ENCODE measurements at regions not wholly inside any gene's neighbourhood (a gene's known extent, or its start where the extent isn't known, plus 50 kb on each side); places are given as distances from the start of the nearest gene placed in this dataset.

DNA sequence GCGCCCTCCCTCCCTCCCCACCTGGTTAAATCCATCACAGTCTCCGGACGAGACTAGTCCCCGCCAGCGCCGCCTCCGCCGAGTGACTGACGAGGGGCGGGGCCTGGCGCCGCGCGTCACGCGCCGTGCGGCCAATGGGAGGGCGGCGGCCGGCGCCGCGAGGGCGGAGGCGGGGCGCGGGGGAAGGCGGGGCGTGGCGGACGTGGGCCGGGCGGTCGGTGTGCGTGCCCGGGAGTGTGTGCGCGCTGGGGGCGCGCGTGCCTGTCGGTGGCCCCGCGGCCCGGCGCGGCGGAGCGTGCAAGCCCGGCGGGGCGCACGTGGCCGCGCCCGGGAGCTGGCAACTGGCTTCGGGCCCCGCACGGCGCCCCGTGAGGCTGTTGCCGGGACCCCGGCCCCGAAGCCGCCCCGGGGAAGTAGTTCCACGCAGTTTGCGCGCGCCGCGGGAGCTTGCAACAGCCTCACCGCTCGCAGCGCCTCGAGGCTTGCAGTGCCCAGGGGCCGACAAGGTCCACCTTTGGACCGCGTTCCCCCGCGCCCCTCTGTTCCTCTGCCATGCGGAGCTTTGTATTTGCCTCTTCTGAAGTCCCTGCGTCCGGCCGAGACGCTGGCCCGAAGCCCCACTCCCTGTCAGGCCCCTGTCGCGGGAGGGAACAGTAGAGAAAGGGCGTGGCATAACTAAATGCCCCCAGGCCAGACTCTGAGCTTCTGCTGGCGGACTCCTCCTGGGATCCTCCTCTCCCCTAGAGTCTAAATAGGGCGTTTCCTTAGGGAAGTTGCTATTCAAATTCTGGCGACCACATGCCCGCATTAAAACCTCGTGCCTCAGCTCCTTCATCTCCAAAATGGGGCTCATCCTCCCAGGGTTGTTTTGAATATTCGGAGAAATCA lies 400.9 kb downstream of the SHQ1 start:
- Histone ChIP-seq H3K36me3 (replicated peaks in 1 of 2; ENCODE audit: control insufficient read depth in 2 of 2, insufficient read depth in 2 of 2, low read length in 2 of 2) (peaks cover 0 to 19% of the 10 kb centered on the region in 2 donors), H3K79me1 (ENCODE audit: low read depth, low read length) (no peaks in the 10 kb centered on the region), H3K27ac (replicated peaks; ENCODE audit: low read length) (peak overlapping the region; percentile 69)

DNA sequence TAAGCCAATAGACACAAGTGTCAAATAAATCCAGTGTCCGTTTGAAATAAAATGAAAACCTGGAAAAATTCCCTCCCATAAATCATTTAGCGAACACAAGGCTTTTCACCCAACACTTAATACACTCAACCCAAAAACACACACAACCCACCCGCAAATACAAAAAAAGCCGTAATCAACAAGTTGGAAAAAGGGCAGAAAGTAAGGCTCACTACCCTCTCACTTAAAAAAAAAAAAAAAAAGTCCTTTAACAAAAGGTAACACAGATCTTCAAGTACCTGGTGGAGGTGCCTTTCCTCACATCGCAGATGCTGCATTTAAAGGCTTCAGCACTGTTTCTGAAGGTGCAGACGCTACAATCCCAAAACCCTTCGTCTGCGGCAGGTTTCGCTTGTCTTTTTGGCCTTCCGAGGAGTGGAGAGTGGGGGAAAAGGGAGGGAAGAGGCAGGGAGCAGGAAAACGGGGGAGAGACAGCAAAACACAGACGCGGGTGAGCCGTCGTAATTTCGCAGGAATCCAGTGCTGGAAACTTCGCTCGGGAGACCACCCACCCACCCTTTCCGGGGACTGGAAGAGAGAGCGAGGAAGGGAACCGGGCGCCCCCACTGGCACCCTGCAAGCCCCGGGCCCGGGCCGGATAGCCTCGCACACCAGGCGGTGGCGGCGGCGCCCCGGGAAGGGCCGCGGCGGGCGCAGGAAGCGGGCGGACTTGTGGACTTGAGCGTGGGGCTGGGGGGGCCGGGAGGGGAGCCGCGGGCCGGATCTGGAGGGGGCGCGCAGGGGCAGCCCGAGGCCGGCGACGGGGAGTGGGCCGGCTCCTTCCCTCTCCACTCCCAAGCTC lies 401.8 kb downstream of the SHQ1 start, which contains the start of gene RYBP:
Gene RYBP (minus strand): TSS at position 404 of the 841 bp plus-strand sequence.
- Histone ChIP-seq H3K79me1 (ENCODE audit: low read depth, low read length) (no peaks in the 10 kb centered on the region), H2BK5ac (ENCODE audit: low read length) (peak within 1 kb of the TSS; percentile 72), H2AFZ (ENCODE audit: low read length) (peak within 1 kb of the TSS; percentile 95), H3K36me3 (replicated peaks in 1 of 2; ENCODE audit: control insufficient read depth in 2 of 2, insufficient read depth in 2 of 2, low read length in 2 of 2) (peaks cover 0 to 19% of the 10 kb centered on the region in 2 donors), H2BK120ac (ENCODE audit: low read depth, low read length) (no peak within 1 kb of the TSS), H3K14ac (ENCODE audit: low read length) (no peak within 1 kb of the TSS), H3K4me2 (ENCODE audit: insufficient read depth, low read length, poor library complexity, severe bottlenecking) (peak within 1 kb of the TSS; percentile 84), H3K9me3 (replicated peaks in 1 of 2; ENCODE audit: control insufficient read depth in 2 of 2, insufficient read depth in 1 of 2, low read depth in 1 of 2, low read length in 2 of 2) (peaks cover 2 to 3% of the 10 kb centered on the region in 2 donors), H3K27me3 (ENCODE audit: control insufficient read depth in 3 of 3, insufficient read depth in 3 of 3, low read depth in 1 of 3, low read length in 3 of 3) (peaks cover 0 to 34% (median 8%) of the 10 kb centered on the region in 3 experiments), H2BK15ac (ENCODE audit: low read length) (no peak within 1 kb of the TSS), H4K8ac (ENCODE audit: low read depth, low read length) (no peak within 1 kb of the TSS), H3K9ac (ENCODE audit: low read depth, low read length, poor library complexity) (peak within 1 kb of the TSS; percentile 75), H2BK12ac (ENCODE audit: low read length) (no peak within 1 kb of the TSS), H3K27ac (replicated peaks; ENCODE audit: low read length) (peak within 1 kb of the TSS; percentile 69), H4K91ac (ENCODE audit: low read depth, low read length, poor library complexity) (no peak within 1 kb of the TSS), H3K18ac (ENCODE audit: low read length) (peak within 1 kb of the TSS; percentile 97), H3K4ac (ENCODE audit: low read length) (no peak within 1 kb of the TSS), H3K4me3 (ENCODE audit: low read length in 2 of 2) (peak within 1 kb of the TSS; percentile 84 to 87), H2AK5ac (ENCODE audit: low read depth, low read length) (no peak within 1 kb of the TSS), H3K23ac (ENCODE audit: low read depth, low read length, poor library complexity) (peak within 1 kb of the TSS; percentile 34), H3K4me1 (ENCODE audit: control insufficient read depth in 2 of 2, insufficient read depth in 1 of 2, low read depth in 1 of 2, low read length in 2 of 2) (peaks cover 6% of the 10 kb centered on the region in 2 donors)
- DNase-seq (ENCODE audit: low spot score): no peak
- 100% methylated on average over 2 of the region's 49 CpGs; no CpG with 5 or more reads in 1 of the 2 donors for WGBS, 2 donors (ENCODE audit: extremely low coverage in 2 of 2, insufficient read length in 2 of 2, insufficient replicate concordance in 1 of 2)

More for the DNA sequence above, 400.9 kb downstream of the SHQ1 start:
- H3K4me1 ChIP-seq (ENCODE audit: control insufficient read depth in 2 of 2, insufficient read depth in 1 of 2, low read depth in 1 of 2, low read length in 2 of 2): peaks cover 6% of the 10 kb centered on the region in 2 donors
- peaks cover 0 to 42% (median 8%) of the 10 kb centered on the region in 3 experiments for H3K27me3 ChIP-seq (ENCODE audit: control insufficient read depth in 3 of 3, insufficient read depth in 3 of 3, low read depth in 1 of 3, low read length in 3 of 3)
- peaks cover 2 to 3% of the 10 kb centered on the region in 2 donors for H3K9me3 ChIP-seq (replicated peaks in 1 of 2; ENCODE audit: control insufficient read depth in 2 of 2, insufficient read depth in 1 of 2, low read depth in 1 of 2, low read length in 2 of 2)
- H4K8ac ChIP-seq (ENCODE audit: low read depth, low read length): no peak overlapping the region
- H3K23ac ChIP-seq (ENCODE audit: low read depth, low read length, poor library complexity): peak overlapping the region; percentile 34
- H2AFZ ChIP-seq (ENCODE audit: low read length): peak overlapping the region; percentile 95
- no peak overlapping the region for H2BK15ac ChIP-seq (ENCODE audit: low read length)
- peak overlapping the region; percentile 72 for H2BK5ac ChIP-seq (ENCODE audit: low read length)
- no peak overlapping the region for H2BK120ac ChIP-seq (ENCODE audit: low read depth, low read length)
- H3K4me2 ChIP-seq (ENCODE audit: insufficient read depth, low read length, poor library complexity, severe bottlenecking): peak overlapping the region; percentile 84
- no peak overlapping the region for H3K4ac ChIP-seq (ENCODE audit: low read length)
- WGBS, 2 donors (ENCODE audit: extremely low coverage in 2 of 2, insufficient read length in 2 of 2, insufficient replicate concordance in 1 of 2): no CpG with 5 or more reads among the region's 97 CpGs
- H3K14ac ChIP-seq (ENCODE audit: low read length): no peak overlapping the region
- H2BK12ac ChIP-seq (ENCODE audit: low read length): no peak overlapping the region
- peak overlapping the region; percentile 84 to 87 for H3K4me3 ChIP-seq (ENCODE audit: low read length in 2 of 2)
- H3K9ac ChIP-seq (ENCODE audit: low read depth, low read length, poor library complexity): peak overlapping the region; percentile 63
- no peak overlapping the region for H4K91ac ChIP-seq (ENCODE audit: low read depth, low read length, poor library complexity)
- peak; percentile 89 for DNase-seq (ENCODE audit: low spot score)
- H2AK5ac ChIP-seq (ENCODE audit: low read depth, low read length): no peak overlapping the region
- peak overlapping the region; percentile 97 for H3K18ac ChIP-seq (ENCODE audit: low read length)

DNA sequence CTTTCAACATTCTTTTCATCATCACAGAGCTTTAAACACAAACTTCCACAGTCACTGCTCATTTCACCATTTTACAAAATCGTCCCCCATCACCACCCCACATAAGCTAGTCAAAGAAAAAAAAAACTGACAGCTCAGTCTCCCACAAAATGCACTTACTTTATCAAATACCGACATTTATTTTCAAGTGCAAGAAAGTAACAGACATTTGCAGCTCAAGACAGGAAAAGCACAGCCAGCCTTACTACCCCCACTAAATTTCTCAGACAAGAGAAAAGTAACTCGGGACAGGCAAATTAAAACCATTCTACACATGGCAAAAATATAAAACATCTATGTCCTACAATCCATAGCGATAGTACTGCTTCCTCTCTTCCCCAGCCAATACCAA lies 402.4 kb downstream of the SHQ1 start:
- Histone ChIP-seq H3K4me2 (ENCODE audit: insufficient read depth, low read length, poor library complexity, severe bottlenecking) (peak overlapping the region; percentile 26), H2BK5ac (ENCODE audit: low read length) (no peak overlapping the region), H3K79me1 (ENCODE audit: low read depth, low read length) (no peaks in the 10 kb centered on the region), H3K4me1 (ENCODE audit: control insufficient read depth in 2 of 2, insufficient read depth in 1 of 2, low read depth in 1 of 2, low read length in 2 of 2) (peaks cover 6% of the 10 kb centered on the region in 2 donors), H3K9ac (ENCODE audit: low read depth, low read length, poor library complexity) (no peak overlapping the region), H2BK120ac (ENCODE audit: low read depth, low read length) (no peak overlapping the region), H2AFZ (ENCODE audit: low read length) (no peak overlapping the region), H2BK12ac (ENCODE audit: low read length) (no peak overlapping the region), H3K36me3 (replicated peaks in 1 of 2; ENCODE audit: control insufficient read depth in 2 of 2, insufficient read depth in 2 of 2, low read length in 2 of 2) (peaks cover 0 to 22% of the 10 kb centered on the region in 2 donors), H4K91ac (ENCODE audit: low read depth, low read length, poor library complexity) (no peak overlapping the region), H3K4ac (ENCODE audit: low read length) (no peak overlapping the region), H3K27me3 (ENCODE audit: control insufficient read depth in 3 of 3, insufficient read depth in 3 of 3, low read depth in 1 of 3, low read length in 3 of 3) (peaks cover 0 to 28% (median 8%) of the 10 kb centered on the region in 3 experiments), H3K9me3 (replicated peaks in 1 of 2; ENCODE audit: control insufficient read depth in 2 of 2, insufficient read depth in 1 of 2, low read depth in 1 of 2, low read length in 2 of 2) (peaks cover 2 to 3% of the 10 kb centered on the region in 2 donors), H3K18ac (ENCODE audit: low read length) (no peak overlapping the region), H2BK15ac (ENCODE audit: low read length) (no peak overlapping the region), H2AK5ac (ENCODE audit: low read depth, low read length) (no peak overlapping the region), H3K23ac (ENCODE audit: low read depth, low read length, poor library complexity) (no peak overlapping the region), H4K8ac (ENCODE audit: low read depth, low read length) (no peak overlapping the region), H3K14ac (ENCODE audit: low read length) (no peak overlapping the region), H3K4me3 (ENCODE audit: low read length in 2 of 2) (peak overlapping the region; percentile 84 to 87), H3K27ac (replicated peaks; ENCODE audit: low read length) (no peak overlapping the region)
- DNase-seq (ENCODE audit: low spot score): no peak
- WGBS, 2 donors (ENCODE audit: extremely low coverage in 2 of 2, insufficient read length in 2 of 2, insufficient replicate concordance in 1 of 2): no CpG with 5 or more reads among the region's 4 CpGs

Measured in neuronal stem cell (in vitro differentiated cells).